ENCODE measurements at regions not wholly inside any gene's neighbourhood (a gene's known extent, or its start where the extent isn't known, plus 50 kb on each side); places are given as distances from the start of the nearest gene placed in this dataset.

GRCh38 chr15:59845942-59846499, 156.9 kb upstream of the BNIP2 start:
- TF ChIP-seq CTCF (IDR thresholded peaks at IDR 0.05): no peak
- TF ChIP-seq EP300 (IDR thresholded peaks at IDR 0.05; ENCODE audit: low read depth): no peak
- TF ChIP-seq POLR2A (IDR thresholded peaks at IDR 0.05): no peak

All from transverse colon (tissue), 3 donors.